Skeletal muscle cell (primary cell): ENCODE measurements at regions not wholly inside any gene's neighbourhood (a gene's known extent, or its start where the extent isn't known, plus 50 kb on each side); places are given as distances from the start of the nearest gene placed in this dataset.
A peak's percentile ranks its signal among the peaks of the same experiment; 100 is the strongest.
"Not testable (repeated sequence)": the region's sequence is repeated elsewhere in the genome, so short reads cannot be mapped to it uniquely, and the experiment has no call there.

ENCODE experiments used
- DNase-seq: peaks from one replicate; pipeline ENCODE4 v3.0.0-alpha.2; 2010; ENCODE audit warnings: low read depth
- H3K4me3 ChIP-seq: 2 replicates; pipeline ENCODE4 v1.5.1; 2011; ENCODE audit warnings: low read depth, mild to moderate bottlenecking, control low read depth, low read length, moderate library complexity

DNA sequence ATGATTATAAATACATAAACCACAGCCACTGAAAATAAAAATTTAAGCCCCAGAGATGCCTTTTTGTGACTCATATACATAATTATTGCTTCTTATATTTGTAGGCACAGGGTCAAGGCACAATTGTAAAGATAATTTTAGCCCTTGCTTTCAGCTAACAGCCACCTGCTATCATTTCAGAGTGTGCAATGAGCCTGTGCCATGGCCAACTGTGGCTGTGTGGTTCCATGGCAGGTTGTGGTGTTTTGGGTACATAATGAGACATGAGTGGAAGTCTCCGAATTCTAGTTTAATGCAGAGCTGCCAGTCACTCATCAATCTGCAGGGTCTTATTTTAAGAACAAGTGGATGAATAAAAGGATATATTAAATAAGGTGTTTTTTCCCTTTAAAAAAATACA is 346.9 kb upstream of the SNX7 start:
- DNase-seq = no peak
- H3K4me3 ChIP-seq = no peak overlapping the region

DNA sequence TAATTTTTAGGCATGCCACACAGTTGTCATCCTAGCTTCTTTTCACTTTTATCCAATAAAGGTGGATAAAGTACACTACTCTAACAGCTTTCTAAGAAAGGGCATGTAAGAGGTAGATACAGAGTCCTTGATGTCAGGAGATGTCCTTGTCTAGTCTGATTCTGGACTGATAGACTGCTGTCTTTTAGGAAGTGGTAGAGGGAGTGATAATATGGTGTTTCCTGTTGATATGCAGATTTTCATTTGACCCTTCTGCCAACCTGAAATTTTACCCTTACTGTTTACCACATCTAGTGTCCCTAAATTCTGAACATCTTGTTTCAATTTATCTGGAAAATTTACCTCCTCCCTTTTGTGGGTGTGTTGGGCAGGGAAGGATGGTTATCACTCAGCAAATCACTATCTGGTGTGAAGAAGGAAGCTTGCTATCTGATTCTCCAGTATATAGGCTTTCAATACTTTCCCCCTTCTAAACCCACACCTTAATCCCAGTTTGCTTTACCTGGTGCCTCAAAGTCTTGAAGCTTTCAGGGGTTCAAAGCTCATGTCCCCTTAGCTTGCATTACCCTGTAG is 354.9 kb upstream of the SNX7 start:
- H3K4me3 ChIP-seq = no peak overlapping the region
- DNase-seq = no peak

DNA sequence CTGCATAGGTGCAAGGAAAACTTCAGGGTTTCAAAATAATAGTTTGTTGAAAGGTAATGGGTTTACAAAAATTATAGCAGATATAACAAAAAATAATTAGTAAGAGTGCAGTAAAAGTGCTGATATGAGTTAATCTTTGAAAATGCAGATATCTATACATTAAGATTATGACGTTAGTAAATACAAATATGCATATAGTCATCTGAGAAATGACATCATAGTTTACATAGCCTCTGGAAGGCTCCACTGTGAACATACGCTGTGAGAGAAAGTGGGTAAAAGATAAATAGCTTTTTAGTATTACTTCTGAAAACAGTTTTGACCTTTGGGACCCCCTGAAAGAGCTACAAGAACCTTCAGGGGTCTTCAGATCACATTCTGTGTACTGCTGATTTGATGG is 356.2 kb upstream of the SNX7 start:
- DNase-seq = no peak

DNA sequence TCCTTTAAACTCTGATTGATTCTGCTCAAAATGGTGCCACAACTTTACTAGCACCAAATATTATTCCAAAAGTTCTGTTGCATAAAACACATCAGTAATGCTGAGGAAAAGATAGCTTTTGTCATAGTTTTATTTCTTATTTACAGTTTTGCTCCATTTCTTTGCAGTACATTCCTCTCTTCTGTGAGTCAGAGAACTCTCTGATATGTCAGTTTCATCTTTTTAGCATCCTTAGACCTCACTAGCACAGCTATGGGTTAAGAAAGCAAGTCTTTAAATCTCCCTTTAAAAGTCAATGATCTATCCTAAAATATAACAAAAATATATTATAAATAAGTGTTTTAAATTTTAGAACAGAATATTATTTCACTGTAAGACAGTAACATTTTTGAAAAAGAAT is 356.6 kb upstream of the SNX7 start:
- no peak overlapping the region for H3K4me3 ChIP-seq
- no peak for DNase-seq

More for the DNA sequence above, 356.2 kb upstream of the SNX7 start:
- no peak overlapping the region for H3K4me3 ChIP-seq

DNA sequence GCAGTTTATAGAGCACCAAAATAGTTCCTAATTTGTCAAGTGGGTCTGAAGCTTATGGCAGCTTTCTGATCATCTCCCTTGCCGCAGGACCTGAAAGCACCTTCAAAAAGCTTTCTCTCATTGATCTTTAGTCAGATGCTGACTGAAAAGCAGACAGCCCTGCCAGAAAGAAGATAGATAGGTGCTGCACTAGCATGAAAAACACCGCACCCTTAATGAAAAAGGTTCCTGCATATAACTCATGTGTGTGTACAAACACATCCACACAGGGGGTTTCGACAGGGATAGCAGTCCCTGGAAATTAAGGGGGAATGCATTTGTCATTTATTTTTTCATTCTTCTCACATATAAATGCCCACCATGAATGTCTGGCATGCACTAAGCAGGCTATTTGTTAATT is 361.7 kb upstream of the SNX7 start:
- DNase-seq = no peak

DNA sequence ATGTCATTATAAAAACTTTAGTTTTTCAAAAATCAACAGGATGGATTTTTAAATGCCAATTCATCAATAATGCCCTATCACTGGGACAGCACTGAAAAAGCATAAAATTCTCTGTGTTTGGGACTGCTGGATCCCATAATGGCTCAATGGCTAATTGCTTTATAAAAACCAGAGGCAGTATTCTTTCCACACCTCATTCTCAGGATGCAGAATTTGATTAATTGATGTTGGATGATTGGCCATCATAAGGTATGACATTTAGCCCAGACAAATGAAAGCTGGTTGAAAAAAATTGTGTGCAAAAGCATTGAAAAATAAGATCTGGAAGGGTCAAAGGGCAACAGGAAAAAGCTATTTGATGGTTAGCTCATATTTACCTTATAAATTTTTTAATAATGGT is 362.2 kb upstream of the SNX7 start:
- H3K4me3 ChIP-seq = no peak overlapping the region
- DNase-seq = no peak

More for the DNA sequence above, 361.7 kb upstream of the SNX7 start:
- H3K4me3 ChIP-seq = no peak overlapping the region

DNA sequence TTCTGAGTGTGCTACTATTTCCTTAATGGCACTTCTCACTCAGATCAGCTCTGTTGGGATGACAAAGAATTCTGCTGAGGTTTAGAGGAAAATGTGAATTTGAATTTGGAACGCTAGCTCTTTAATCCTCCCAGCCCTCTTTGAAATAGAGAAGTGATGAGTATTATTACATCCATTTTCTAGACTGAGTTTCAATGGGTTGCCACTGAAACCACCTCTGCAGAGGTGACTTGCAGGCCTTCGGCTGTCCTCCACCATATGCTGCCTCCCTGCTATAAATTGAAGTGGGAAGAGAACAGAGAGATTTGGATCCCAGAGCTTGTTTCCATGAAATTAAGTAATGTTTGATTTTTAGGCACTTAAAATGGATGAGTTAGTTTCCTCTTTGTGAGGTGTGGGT is 363.2 kb upstream of the SNX7 start:
- no peak for DNase-seq
- no peak overlapping the region for H3K4me3 ChIP-seq

DNA sequence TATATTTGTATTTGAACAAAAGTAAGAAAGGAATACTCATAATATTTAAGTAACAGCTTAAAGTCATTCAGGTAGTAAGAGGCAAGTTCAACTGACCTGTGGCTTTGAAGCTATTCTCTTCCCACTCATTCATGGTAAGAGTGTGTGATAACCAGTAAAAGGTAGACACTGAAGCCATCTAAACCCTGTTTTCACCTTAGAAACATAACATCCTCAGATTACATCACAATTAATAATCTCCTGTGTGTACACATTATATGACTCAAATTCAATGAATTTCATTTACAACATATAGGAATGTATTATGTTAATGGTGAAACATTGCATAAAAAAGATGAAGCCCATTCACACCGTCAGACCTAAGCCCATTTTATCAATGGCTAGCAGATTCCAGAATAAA is 364.8 kb upstream of the SNX7 start:
- no peak for DNase-seq
- H3K4me3 ChIP-seq = no peak overlapping the region

DNA sequence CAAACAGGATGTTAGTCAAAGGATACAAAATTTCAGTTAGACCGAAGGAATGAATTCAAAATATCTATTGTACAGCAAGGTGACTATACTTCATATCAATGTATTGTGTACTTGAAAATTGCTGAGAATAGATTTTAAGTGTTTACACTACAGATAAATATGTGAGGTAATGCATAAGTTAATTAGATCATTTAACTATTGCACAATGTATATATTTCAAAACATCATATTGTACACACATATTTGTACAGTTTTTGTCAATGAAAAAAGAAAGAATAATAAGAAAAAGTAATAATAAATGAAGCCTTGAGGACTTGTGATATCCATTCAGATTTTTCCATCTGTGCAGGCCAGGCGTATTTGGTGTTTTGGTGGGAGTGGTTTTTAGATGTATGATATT is 367.4 kb upstream of the SNX7 start:
- DNase-seq = no peak
- H3K4me3 ChIP-seq = no peak overlapping the region

DNA sequence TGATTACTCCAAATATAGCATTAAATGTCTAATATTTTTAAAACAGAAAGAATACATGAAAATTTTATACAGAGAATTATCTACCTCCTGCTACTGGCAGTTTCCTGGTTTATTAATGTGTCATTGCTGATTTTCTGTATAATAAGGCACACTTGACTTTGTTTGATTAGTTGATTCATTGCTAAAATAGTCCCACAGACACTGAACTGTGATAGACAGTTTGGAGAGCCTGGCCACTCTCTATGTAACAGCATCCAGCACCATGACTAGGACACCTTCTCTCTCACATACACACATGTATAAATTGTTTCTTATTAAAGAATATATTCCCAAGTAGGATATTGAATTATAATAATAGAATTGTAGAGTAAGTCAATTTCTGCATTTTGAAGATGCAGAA is 368.5 kb upstream of the SNX7 start:
- no peak overlapping the region for H3K4me3 ChIP-seq
- DNase-seq = no peak

DNA sequence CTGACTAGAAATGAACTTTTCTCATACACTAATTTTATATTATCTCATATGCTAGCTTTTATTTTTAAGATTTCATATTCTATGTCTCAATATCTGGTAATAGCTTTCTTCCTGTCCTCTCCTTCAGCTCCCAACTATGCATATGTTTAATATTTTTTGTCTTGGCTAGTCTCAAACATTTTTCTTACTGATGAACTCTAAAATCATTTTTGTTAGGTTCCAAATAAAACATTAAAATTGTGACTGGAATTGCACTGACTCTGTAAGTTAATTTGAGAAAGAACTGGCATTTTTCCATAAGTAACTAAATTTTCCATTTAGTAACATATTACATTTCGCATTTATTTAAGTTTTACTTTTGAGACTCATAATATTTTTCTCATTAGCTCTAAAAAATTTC is 368.5 kb upstream of the DPYD start:
- no peak for DNase-seq
- H3K4me3 ChIP-seq = no peak overlapping the region

DNA sequence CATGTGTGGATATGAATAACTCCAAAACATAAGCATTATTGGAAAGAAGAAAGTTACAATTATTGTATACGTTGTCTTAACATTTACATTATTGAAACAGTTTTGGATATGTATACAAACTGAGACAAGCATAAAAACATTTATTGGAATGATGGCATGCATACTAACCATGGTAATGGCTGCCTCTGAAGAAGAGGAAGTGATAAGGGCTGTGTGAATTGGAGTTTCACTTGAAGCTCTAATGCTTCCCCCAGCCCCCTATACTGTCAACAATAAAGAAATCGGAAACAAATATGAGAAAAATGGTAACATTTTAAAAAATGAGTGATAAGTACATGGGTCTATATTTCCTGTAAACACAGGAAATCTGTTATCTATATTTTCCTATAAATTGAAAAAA is 367.7 kb upstream of the DPYD start:
- H3K4me3 ChIP-seq = no peak overlapping the region
- no peak for DNase-seq

DNA sequence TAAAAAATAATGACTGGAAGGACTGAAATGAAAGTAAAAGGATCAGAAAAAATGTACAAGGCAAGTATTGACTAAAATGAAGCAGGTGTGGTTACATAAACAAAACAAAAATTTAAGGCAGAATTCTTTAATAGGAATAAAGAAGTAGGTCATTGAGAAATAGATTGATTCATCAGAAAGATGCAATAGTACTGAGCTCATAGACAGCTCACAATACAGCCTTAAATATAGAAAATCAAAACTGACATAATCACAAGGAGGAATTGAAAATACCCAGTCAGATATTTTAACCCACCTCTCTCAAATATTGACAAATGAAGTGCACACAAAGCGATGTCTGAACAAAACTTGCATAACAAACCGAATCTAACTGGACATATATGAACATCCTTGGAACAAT is 366.8 kb upstream of the DPYD start:
- DNase-seq = no peak
- H3K4me3 ChIP-seq = no peak overlapping the region

DNA sequence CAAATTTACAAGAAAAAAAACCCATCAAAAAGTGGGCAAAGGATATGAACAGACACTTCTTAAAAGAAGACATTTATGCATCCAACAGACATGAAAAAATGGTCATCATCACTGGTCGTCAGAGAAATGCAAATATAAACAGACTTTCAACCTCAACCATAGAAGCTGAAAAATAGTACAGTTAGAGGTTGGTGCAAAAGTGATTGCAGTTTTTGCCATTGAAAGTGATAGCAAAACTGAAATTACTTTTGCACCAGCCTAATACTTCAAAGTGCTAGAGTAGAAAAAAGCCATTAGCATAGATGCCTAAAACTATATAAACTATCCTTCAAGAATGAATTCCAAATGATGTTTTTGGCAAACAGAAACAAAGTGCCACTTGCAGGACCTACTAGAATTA is 365.8 kb upstream of the DPYD start:
- no peak for DNase-seq
- H3K4me3 ChIP-seq = no peak overlapping the region

DNA sequence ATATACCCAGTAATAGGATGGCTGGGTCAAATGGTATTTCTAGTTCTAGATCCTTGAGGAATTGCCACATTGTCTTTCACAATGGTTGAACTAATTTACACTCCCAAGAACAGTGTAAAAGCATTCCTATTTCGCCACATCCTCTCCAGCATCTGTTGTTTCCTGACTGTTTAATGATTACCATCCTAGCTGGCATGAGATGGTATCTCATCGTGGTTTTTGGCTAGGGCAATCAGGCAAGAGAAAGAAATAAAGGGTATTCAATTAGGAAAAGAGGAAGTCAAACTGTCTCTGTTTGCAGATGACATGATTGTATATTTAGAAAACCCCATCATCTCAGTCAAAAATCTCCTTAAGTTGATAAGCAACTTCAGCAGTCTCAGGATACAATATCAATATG is 364.5 kb upstream of the DPYD start:
- H3K4me3 ChIP-seq, DNase-seq: not testable (repeated sequence)

DNA sequence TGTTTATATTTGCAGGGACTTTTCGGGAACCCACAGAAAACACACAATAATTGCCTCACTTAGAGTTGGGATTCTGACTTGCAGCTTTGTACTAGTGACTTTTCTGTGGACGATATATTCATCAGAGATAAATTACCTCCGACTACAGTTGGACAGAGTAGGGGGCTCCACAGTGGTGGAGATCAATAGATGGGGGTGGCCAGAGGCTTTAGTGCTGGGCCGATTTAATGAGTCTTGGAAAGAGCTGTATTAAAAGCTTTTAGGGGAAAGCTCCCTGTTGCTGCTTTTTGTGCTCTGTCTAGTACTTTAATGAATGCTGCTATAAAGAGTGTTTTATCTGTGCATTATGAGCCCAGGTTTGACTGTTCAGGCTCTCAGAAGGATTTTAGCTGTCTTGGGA is 359.2 kb upstream of the DPYD start:
- H3K4me3 ChIP-seq = no peak overlapping the region
- no peak for DNase-seq

DNA sequence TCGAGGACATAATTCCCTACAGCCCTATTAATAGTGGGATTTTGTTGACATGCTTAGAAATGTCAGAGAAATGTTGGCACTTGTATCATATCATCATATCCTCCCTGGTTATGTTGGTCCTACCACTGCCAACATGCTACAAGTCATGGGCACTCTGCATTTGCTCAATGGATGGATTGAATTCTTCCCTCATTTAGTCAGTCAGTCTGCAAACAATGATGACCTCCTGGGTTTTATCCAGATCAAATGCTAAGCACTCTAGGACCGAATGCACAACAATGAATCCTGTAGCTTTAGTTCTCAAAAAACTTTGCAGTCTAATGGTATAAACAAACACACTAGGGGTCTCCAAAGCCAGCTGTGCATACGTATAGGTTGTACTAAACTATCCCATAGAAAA is 357.2 kb upstream of the DPYD start:
- DNase-seq = no peak
- no peak overlapping the region for H3K4me3 ChIP-seq

DNA sequence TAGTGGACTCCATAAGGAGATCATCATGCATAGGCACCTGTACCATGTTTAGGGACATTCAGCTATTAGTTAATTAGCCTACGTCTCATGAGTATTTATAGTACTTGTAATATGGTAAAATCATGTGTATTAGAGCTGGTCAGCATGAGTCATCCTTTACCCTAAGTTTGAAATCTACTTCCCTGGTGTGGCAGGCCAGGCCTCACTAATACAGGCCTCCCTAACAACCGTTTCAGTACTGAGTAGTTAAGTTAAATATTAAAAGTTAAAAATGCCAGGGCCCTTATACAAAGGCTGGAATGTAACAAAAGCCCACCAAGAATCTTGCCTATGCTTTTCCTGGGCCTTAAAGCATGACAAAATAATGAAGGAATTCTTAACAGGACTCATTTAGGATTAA is 356.3 kb upstream of the DPYD start:
- DNase-seq = peak; percentile 18
- H3K4me3 ChIP-seq = no peak overlapping the region

DNA sequence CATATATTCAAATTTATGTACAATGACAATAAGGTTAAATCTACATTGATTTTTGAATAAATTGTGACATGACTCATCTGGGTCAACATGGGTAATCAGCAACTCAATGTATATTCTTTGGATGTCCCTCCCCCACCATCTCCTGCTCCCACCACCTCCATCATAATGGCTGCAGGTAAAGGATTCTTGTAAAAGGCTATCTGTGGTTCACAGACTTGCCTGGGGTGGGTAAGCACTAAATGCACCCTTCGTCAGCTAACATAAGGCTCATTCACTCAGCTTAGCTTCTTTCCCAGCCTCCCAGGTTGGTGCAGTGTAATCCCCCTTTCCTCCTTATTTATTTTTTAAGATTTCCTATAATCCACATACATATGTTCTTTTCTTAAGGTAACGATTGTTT is 355.7 kb upstream of the DPYD start:
- DNase-seq = no peak
- no peak overlapping the region for H3K4me3 ChIP-seq

DNA sequence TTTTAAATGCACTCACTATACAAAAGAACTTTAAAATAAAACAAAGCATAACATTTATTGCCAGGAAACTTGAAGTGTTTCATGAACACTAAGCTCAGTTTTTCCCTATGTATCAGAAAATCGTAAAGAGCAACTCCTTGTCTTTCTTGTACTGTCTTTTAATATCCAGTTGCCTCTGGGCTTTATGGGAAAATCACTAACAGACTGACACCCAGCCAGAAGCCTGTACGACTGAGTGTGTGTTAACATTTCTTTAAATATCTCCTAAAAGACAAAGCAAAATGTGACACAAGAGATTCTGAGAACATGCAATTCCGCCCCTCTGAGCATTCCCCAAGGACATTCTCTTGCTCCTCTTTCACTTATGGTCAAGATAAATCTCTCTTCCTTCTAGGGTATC is 347.5 kb upstream of the DPYD start:
- no peak for DNase-seq
- H3K4me3 ChIP-seq = no peak overlapping the region

DNA sequence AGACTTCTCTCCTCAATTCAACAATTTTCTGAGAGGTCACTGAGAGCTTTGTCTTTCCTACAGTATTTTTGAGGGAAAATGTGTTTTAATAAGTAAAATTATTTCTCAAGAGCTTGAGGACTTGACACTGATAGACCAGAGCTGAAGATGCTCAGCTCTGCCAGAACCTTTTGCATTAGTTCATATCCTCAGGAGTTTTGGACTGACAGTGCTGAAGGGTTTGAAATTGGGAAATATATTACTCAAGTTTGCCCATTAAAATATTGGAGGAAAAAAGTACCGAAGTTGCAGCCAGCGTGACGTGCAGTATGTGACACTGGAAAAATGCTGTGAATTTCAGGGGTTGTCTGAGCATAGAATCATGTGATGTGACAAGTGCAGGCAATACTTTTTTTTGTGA is 346.6 kb upstream of the DPYD start:
- no peak for DNase-seq

DNA sequence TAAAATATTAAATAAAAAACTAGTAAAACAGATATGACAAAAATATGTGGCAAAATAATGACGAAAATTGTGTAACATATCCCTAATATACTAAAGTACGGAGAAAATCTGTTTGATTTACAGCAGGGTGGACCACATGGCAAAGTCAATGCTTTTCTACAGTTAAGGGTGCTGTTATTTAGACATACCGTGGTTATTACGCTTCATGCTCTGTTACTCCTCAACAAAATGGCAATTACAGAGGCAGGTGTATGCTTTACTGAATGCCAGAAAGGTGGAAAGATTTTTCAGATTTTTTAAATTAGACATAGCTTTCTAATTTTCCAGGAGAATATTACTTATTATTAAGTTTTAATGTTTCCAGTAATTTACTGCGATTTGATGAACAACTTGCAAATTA is 343.9 kb upstream of the DPYD start:
- DNase-seq = no peak
- no peak overlapping the region for H3K4me3 ChIP-seq

More for the DNA sequence above, 346.6 kb upstream of the DPYD start:
- H3K4me3 ChIP-seq = no peak overlapping the region
